Putamen (tissue), 1 donor: ENCODE measurements at regions not wholly inside any gene's neighbourhood (a gene's known extent, or its start where the extent isn't known, plus 50 kb on each side); places are given as distances from the start of the nearest gene placed in this dataset.
"Not testable (repeated sequence)": the region's sequence is repeated elsewhere in the genome, so short reads cannot be mapped to it uniquely, and the experiment has no call there.

ENCODE experiments used
- DNase-seq: peaks from one replicate; pipeline ENCODE4 v3.0.0-alpha.2; 2016; ENCODE audit warnings: low spot score

GRCh38 chr2:67777836-67778429 is 284.9 kb downstream of the C1D start:
- no peak for DNase-seq

GRCh38 chr2:67780841-67781240 is 282.0 kb downstream of the C1D start:
- DNase-seq: not testable (repeated sequence)

- DNase-seq: peak; percentile 18
Measured at GRCh38 chr2:67782443-67782842, 280.4 kb downstream of the C1D start.

GRCh38 chr2:67783026-67783425 is 279.8 kb downstream of the C1D start:
- DNase-seq: no peak

GRCh38 chr2:67790622-67791021 is 272.2 kb downstream of the C1D start:
- DNase-seq: no peak

GRCh38 chr2:67792191-67792590 is 270.6 kb downstream of the C1D start:
- DNase-seq: no peak

GRCh38 chr2:67792681-67793091 is 270.1 kb downstream of the C1D start:
- DNase-seq: no peak

- no peak for DNase-seq
Measured at GRCh38 chr2:67797801-67798540, 264.8 kb downstream of the C1D start.

- no peak for DNase-seq
Measured at GRCh38 chr2:67798541-67799160, 264.2 kb downstream of the C1D start.

- DNase-seq: no peak
Measured at GRCh38 chr2:67799886-67800285, 262.9 kb downstream of the C1D start.

- no peak for DNase-seq
Measured at GRCh38 chr2:67802291-67802690, 260.5 kb downstream of the C1D start.

GRCh38 chr2:67802824-67803223 is 260.0 kb downstream of the C1D start:
- DNase-seq: no peak

GRCh38 chr2:67806816-67807215 is 256.0 kb downstream of the C1D start:
- DNase-seq: no peak

GRCh38 chr2:67808112-67808511 is 254.7 kb downstream of the C1D start:
- no peak for DNase-seq

- DNase-seq: no peak
Measured at GRCh38 chr2:67812682-67813081, 250.1 kb downstream of the C1D start.

- no peak for DNase-seq
Measured at GRCh38 chr2:67823726-67824125, 239.1 kb downstream of the C1D start.

- DNase-seq: no peak
Measured at GRCh38 chr2:67824186-67824585, 238.6 kb downstream of the C1D start.

GRCh38 chr2:67825476-67825875 is 237.3 kb downstream of the C1D start:
- no peak for DNase-seq

- no peak for DNase-seq
Measured at GRCh38 chr2:67828066-67828465, 234.7 kb downstream of the C1D start.

GRCh38 chr2:67829470-67829869 is 233.3 kb downstream of the C1D start:
- no peak for DNase-seq

GRCh38 chr2:67833632-67834031 is 229.2 kb downstream of the C1D start:
- no peak for DNase-seq

GRCh38 chr2:67834482-67834881 is 228.3 kb downstream of the C1D start:
- DNase-seq: no peak

- no peak for DNase-seq
Measured at GRCh38 chr2:67835266-67835665, 227.5 kb downstream of the C1D start.
